ENCODE measurements at regions not wholly inside any gene's neighbourhood (a gene's known extent, or its start where the extent isn't known, plus 50 kb on each side); places are given as distances from the start of the nearest gene placed in this dataset.
"Not testable (repeated sequence)": the region's sequence is repeated elsewhere in the genome, so short reads cannot be mapped to it uniquely, and the experiment has no call there.

DNA sequence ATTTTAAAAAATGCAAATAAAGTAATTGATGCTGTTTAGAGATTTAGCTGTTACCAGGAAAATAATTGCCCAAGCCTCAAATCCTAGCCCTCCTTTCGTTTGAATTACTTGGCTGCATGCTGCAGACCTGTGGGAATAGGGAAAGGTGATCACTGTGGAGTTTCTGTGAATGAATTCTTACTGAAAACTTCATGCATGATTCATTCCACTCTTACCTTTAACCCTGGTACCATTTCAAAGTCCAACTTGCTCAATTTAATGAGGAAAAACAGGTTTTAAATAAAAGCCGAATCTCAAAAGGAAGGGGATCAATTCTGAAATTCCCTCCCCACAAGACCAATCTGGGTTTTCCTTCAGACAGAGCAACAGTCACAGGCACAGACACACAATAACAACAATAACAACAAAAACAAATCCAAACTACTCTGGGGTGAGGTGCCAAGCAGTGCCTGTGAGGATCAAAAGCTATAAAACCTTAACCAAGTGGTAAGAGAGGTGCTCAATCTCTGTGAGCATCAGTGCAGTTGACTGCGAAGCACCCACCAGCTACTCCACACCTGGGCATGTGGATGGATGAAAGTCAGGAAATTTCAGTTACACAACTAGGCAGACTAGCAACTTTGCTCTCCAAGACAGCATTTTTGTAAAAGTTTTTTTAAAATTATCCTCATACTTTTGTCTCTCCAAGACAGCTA is 200.8 kb downstream of the CNTN3 start:
- DNase-seq, result no peak

DNA sequence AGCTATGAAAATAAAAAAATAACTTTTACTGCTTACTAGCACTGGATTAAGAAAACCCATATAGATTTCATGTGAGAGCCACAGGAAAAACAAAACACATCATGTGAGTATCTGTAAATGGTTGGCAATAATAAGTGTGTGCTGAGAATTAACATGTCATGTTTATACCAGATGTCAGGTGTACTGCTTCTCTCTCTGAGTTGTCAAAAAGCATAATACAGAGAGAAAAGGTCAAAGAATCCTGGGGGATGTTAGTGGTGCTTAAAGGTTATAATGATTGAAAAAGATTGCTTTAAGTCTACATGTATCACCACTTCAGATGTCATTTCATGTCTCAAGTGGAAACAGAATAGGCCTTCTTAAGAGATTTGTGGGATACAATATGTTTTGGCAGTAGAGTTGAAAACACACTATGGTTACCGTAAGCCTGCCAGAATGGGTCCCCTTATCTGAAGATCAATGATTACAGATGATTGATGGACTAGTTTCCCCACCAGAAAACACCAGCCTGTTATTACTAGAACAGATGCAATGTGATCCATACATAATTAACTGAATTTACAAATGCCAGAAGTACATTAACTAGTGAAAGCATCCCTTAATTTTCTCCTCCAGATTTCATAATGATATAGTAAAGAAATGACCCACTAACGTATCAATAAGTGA is 204.1 kb downstream of the CNTN3 start:
- DNase-seq, result no peak

DNA sequence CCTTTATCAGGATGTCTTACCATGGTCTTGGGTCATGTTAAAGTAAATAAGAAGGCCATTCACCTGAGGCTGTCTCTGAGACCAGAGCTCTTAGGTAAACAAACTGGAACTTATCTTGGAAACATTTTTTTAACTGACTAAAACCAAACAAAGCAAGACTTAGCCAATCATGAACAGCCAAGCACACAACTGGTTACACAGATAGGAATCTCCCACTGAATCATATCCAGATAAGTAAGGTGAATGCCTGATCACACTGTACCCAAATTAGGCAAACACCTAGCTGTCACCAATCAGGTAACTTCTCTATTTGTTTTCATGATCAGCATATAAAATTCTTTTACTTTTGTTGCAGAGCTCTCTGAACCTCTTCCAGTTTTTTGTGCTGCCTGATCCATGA is 205.4 kb downstream of the CNTN3 start:
- no peak for DNase-seq

DNA sequence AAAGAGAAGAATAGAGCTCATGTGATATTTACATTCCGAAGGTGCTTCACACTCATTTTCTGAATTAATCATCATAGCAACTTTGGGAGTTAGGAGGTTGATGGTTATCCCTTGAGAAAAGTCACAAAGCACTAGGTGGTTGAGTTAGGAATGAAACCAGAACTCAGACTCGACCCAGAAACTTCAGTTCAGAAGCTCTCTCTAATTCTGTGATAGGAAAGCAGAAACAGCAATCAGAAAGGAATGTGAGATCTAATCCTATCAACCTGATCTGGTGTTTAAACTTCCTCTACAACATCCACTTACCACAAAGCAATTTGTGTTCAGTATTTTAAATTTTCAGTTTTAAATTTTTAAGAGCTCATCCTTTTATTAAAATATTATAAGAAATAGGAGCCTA is 211.2 kb downstream of the CNTN3 start:
- no peak for DNase-seq

DNA sequence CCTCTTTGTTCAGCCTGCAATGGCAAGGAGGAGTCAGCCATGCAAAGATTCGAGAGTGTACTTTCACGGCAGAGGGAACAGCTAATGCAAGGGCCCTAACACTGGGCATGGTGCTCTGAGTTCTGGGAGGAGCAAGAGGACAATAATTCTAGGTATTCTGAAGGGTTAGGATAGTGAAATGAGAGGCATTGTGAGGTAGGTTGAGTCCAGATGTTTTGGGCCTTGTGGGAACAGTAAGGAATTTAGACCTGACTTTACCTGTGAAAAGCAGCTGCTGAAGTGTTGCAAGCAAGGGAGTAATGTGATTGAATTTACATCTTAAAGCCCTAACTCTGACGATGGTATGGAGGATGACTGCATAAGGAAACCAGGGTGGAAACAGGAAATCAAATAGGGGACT is 211.6 kb downstream of the CNTN3 start:
- no peak for DNase-seq

DNA sequence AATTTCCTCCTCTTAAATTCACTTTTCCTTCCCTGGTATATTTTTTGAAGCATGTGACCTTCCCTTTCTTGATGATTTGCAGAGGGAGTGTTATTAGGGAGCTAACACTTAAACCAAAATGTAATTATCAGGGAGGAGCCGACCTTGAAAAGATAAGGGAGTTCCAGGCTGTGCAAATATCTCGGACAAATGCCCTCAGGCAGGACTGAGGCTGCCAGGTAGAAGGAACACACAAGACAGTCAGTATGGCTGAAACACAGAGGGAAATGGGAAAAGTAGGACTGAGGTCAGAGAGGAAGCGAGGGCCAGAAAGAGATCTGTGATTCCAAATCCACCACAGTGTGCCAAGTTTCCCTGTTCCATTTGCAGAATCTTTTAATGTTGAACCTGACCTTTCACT is 221.0 kb downstream of the CNTN3 start:
- no peak for DNase-seq

DNA sequence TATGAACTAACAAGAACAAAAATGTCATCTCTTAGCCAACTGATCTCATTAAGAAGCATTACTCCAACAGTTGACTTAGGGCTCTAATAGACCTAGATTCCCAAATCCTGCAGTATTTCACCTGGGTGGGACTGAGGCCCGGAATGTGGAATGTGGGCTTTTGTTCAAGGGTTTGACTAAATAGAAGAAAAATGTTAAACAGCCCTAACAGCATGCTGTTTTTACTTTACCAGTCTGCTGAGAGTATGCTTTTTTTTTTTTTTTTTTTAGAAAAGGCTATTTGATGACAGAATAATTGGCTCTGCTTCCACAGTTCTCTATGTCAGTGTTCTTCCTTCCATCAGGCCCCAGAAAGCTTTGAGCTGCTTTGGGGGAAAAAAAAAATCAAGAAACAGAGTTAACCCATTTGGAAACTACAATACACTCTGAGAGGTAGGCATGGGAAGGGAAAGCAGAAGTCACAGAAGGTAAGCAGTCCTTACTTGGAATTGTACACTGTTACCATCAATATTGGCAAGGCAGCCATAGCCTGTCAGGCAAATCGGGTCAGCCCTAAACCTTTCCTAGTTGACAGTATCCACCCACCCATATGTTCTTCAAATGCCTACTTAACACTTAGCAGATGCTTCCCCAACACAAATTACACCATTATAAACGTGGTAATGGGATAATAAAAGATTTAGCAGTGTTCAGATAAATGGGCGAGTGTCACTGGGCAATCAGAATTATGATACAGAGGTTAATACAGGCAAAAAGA is 224.2 kb downstream of the CNTN3 start:
- DNase-seq, result no peak

DNA sequence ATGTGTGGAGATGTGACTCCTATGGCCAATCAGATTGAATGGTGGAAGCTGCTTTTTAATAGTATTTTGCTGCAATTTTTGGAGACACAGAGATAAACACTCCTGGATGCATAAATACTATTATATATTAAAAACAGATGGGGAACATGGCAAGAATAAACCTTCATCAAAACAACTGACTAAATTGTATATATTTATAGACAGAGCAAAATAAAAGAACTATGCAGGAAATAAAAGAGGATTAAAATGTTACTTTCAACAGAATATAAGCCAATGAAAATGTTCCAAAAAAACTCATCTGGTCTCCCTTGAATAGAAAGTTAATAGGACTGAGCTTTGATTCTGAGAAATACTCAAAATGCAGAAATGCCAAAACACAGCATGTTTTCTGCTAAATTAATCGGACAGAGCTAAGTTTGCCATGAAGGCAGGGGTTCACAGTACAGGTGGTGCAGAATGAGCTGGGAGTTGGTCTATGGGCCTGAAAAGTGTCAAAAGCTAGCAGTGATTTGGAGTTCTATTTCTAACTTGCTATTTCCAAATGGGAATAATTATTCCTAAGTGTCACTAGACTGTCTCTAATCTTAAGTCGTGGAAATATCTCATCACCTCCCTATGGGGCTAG is 227.2 kb downstream of the CNTN3 start:
- no peak for DNase-seq

DNA sequence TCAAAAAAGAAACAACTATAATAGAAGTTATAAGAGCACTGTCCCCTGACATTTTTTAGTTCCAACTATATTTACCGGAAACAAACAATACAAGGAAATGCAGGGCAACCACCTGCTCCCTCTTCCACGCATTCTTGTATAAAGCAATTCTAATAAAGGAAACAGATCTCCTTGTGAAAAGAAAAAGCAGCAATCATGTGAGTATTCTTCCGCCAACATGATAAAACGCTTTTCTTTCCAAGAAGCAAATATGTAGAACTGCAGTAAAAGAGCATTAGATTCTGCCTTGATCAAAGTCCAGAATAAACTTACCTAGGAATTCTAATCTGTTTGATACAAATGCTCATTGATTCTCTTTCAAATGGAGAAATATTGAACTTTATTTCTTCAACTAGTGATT is 230.3 kb downstream of the CNTN3 start:
- DNase-seq, result no peak

DNA sequence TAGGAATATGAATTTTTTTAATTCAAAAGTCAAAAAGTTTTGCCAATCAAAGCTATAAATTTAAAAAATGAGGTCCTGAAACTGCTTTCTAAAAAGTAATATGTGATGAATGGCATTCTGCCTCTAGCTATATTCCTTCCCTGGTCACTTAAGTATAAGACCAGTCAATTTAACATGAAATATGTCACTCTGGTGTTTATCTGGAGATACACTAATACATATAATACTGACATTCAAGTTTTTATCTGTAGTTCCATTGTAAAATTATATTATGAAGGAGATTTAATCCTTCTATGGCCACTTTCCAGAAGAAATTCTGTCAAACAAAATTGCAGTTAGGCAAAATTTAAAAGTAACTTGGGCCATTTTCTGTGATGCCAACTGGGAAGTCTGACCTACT is 236.8 kb downstream of the CNTN3 start:
- DNase-seq, result no peak

DNA sequence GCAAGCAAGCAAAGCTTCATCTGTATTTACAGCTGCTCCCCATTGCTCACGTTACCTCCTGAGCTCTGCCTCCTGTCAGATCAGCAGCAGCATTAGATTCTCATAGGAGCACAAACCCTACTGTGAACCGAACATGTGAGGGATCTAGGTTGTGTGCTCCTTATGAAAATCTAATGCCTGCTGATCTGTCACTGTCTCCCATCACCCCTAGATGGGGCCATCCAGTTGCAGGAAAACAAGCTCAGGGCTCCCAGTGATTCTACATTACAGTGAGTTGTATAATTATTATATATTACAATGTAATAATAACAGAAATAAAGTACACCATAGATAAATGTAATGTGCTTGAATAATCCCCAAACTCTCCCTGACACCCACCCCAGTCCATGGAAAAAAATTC is 238.1 kb downstream of the CNTN3 start:
- DNase-seq, result not testable (repeated sequence)

DNA sequence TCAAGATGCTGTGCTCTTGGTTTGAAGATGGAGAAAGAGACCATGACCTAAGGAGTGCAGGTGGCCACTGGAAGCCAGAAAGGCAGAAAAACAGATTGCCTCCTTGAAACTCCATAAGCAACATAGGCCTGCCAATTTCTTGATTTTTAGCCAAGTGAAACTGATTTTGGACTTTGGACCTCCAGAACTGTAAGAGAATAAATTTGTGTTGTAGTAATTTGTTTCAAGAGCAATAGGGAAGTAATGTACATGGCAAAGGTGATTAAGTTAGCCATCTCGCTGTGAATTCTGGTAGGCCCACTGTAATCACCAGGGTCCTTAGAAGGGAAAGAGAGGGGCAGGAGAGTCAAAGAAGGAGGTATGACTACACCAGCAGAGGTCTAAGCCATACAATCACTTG is 238.8 kb downstream of the CNTN3 start:
- no peak for DNase-seq

DNA sequence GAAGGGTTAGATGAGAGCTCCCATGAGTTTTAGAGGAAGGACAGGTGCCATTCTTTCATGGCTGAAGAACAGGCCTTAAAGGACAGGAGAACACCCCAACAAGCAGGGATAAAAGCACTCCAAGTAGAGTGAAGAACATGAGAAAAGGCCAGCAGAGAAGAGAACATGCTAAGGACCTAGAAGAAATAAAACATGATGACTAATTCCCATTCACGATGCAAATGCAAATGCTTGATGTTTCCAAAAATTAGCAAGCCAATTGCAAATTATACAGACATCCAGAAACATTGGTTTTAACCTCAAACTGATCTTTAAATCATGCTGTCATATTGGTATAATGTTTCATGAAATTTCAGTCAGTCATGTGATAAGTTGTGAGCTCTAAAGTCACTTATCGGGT is 241.7 kb downstream of the CNTN3 start:
- DNase-seq, result no peak

DNA sequence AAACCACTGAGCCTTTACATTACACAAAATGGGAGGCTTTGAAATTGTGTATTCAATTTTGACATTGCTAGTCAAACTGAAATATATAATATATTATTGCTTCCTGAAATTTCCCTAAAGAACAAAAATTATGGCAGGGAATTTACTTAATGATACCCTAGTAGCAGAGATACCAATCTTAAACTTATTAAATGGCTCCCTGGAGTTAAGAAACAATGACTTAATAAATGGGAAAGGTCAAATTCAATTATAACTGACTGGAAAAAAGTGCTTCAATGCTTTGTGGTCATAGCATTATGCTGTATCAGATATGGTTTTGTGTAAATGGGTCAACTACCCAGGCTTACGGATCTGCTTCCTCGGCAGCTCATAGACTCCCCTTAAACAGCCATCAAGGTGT is 244.1 kb downstream of the CNTN3 start:
- no peak for DNase-seq

DNA sequence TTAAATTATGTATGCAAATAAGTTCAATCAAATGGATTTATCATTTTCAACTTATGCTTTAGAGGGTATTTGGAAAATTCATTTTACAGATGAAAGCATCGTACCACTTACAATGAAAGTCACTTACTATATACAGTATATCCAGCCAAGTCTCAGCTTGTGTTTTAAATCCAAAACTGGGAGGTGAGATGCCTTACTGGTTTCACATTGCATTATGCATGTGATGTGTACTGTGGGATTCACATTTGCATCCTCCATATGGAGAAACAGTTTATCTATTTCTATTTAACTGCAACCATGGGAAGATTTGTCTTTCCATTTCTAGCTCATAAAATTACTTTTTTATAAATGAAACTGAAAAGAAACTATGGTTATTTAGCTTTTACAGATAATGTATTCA is 248.1 kb downstream of the CNTN3 start:
- DNase-seq, result no peak

DNA sequence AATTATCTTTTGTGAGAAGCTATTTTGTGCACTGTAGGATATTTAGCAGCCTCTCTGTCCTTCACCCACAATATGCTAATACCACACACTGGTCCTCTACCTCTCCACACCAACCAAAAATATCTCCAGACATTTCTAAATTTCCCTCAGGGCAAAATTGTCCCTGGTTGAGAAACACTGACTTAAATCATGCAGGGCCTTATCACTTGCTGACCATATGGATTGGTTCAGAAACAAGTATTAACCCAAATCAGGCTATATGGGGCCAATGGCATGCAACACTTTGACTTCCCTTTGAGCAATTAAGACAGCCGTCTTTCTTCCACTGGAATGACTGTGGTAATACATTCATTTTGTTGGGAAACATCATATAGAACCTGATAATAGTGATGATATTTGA is 251.1 kb downstream of the CNTN3 start:
- no peak for DNase-seq

DNA sequence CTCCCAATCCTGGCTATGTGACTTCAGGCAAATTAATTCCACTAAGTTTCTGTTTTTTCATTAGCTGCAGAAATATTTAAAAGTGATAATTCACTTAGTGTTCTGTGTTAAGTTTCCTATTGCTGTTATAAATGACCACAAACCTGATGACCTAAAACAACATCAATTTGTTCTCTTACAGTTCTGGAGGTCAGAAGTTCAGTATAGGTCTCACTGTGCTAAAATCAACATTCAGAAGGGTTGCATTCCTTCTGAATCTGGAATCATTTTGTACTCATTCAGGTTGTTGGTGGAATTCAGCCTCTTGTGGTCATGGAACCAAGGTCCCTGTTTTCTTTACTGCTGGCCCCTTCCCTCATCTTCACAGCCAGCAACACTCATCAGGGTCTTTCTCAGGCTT is 254.1 kb downstream of the CNTN3 start:
- DNase-seq, result no peak

DNA sequence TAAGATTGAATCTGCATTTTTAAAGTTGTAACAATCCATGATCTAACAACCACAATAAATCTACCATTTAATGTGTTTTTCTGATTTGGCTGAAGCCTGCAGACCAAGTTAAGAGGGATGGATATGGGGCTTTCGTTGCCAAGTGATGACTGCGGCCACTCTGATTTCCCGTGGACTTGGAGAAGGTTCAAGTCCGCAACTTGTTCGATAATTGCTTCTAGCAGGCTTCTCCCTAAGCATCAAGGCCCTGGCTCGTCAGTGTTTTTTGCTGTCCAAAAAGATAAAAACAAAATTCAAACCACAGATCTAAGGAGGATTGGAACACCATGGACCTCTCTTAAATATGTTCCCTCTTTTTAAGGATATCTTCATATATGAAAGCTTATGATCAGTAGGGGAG is 256.6 kb downstream of the CNTN3 start:
- no peak for DNase-seq

DNA sequence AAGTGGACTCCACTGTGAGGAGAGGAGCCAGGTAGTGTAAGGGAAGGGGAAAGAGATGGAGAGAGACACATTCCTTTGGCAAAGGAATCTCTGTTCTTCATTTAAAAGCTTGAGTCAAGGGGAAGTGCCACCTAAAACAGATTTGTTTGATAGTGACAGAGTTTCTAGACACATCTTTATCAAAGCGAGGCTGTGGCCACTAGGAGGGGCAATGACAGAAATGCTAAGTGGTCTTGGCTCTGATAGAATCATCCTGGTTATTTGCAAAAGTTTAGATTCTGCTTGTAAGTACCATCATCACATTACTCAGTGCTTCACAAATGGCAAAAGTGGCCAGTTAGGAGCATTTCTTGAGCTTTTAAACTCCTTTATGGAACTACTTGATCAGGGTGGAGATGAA is 261.4 kb downstream of the CNTN3 start:
- DNase-seq, result no peak

DNA sequence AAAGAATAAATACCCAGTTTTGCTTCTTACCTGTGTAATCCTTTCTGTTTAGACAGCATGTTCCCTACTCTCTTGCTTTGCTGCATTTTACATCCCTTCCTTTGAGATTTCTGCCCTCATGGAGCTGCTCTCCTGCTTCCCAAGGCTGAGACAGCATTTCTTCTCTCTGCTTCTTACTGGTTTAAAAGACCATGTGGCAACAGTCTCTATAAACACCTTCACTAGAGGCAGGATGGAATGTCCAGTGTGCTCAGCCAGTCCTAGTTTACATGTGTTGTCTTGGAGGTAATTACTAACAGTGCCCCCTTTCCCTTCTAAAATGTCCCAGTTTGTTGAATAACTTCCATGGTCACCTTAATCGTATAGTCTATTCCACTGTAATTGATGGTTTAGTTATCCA is 262.3 kb downstream of the CNTN3 start:
- no peak for DNase-seq

DNA sequence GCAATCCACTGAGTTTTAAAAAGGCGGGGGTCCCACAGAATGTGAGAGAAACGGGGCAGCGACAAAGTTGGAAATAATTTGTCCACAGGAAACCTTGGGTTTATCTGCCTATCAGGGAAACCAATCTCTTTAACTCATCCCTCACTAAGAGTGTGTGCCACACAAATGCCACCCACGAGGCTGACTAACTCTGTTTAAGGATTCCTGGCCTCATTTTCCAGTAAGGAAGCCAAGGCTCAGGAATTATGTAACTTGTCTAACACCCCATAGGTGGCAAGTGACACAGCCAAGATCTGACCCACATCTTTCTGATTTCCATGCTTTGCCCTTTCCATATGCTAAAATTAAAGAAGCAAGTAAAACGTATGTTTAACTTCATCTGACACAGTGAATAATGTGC is 263.2 kb downstream of the CNTN3 start:
- no peak for DNase-seq

DNA sequence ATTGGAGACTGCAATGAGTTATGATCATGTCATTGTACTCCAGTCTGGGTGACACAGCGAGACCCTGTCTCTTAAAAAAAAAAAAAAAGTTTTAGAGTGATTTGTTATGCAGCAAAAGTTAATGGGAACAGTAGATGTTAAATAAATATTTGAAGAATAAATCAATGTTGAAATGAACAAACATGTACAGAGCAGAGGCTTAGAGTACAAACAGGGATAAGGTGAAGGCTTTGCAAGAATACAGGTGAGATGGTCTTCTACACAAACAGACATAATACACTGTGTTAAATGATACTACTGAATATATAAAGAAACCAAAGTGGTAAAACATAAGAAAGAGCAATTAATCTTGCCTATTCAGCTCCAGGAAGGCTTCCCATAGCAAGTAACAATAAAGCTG is 265.4 kb downstream of the CNTN3 start:
- DNase-seq, result no peak

DNA sequence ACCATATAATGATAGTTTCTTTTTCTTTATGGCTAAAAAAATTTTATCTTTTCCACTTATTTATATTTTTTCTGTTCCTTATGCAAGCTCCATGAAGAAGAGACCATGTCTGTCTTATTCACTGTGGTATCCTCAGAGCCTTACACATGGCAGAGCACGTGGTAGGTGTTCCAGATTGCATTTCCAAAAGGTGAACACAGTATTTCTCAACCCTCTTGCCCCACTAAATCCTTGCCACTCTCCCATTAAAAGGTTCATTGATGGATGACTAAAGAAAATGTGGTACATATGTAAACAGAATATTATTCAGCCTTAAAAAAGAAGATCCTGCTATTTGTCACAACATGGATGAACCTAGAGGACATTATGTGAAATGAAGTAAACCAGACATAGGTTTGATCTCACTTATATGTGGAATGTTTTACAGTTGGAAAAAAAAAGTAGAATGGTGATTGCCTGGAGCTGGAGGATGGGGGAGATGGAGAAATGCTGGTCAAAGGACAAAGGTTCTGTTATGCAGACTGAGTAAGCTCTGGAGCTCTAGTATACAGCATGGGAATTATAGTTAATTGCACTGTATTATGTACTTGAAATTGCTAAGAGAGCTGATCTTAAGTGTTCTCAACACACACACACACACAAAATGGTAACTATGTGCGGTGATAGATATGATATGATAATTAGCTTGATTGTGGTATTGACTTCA is 266.7 kb downstream of the CNTN3 start:
- DNase-seq, result no peak

Measured in CD4-positive, alpha-beta T cell treated with Interleukin-4 for 4 hours (primary cell).